Renal cortical epithelial cell (primary cell): ENCODE measurements at regions not wholly inside any gene's neighbourhood (a gene's known extent, or its start where the extent isn't known, plus 50 kb on each side); places are given as distances from the start of the nearest gene placed in this dataset.

Experiments
- DNase-seq: peaks from one replicate; pipeline ENCODE4 v3.0.0-alpha.2; 2011; ENCODE audit warnings: low read depth

- DNase-seq, result peak; percentile 47
Measured at GRCh38 chr2:208545403-208546042, 138.9 kb downstream of the PTH2R start.

GRCh38 chr2:208546107-208546506, 139.5 kb downstream of the PTH2R start:
- DNase-seq, result no peak

- peak; percentile 53 for DNase-seq
Measured at GRCh38 chr2:208546860-208547650, 140.5 kb downstream of the PTH2R start.

DNA sequence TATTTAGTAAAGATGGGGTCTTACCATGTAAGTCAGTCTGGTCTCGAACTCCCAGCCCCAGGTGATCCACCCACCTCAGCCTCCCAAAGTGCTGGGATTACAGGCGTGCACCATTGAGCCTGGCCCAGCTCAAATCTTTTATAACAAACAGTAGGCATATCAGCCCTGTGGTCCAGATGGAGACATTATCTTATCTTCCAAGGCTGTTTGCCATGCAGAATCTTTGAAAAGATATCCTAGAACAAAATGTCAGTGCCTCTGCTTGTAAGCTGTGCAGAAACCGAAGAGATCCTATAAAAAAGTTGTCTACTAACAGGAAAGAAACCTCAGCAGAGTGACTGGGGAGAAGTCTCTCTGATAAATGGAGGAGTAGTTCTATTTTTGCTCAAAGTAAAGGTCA, 142.1 kb downstream of the PTH2R start:
- no peak for DNase-seq

DNA sequence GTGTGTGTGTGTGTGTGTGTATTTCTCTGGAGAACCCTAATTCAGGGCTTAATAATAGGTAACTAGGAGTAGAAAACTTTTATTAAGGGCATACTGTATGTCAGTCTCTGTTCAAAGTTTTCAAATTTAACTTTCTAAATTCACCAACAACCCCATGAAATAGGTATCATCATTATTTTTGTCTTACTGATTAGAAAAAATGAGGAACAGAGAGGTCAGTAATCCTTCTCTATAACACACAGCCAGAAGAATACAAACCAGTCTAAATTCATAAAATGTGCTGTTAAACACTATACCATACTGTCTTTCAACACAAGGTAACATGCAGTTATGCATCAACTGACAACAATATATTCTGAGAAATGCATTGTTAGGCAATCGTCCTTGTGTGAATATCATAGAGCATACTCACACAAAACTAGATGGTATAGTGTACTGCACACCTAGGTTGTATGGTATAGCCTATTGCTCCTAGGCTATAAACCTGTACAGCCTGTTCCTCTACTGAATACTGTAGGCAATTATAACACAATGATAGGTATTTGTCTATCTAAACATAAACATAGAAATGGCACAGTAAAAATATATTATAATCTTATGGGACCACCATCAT, 143.1 kb downstream of the PTH2R start:
- no peak for DNase-seq

DNA sequence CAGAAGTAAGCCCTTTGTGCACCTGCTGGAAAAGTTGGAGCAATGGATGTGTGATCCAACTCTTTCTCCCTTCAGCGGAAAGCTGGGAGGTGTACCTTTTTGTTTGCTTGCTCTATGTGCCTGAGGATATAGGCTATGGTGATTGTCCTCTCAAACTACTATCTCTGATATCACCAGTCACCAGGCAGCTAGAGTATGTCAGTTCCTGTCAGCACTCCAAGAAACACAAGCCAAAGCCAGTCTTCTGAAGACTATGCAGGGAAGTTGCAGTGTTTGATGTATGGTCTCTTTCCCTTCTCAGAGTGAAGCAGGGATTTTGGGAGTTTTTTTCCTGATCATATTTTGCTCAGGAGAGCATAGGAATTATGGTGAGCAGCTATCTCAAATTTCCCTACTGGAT, 146.4 kb downstream of the PTH2R start:
- DNase-seq, result no peak

DNA sequence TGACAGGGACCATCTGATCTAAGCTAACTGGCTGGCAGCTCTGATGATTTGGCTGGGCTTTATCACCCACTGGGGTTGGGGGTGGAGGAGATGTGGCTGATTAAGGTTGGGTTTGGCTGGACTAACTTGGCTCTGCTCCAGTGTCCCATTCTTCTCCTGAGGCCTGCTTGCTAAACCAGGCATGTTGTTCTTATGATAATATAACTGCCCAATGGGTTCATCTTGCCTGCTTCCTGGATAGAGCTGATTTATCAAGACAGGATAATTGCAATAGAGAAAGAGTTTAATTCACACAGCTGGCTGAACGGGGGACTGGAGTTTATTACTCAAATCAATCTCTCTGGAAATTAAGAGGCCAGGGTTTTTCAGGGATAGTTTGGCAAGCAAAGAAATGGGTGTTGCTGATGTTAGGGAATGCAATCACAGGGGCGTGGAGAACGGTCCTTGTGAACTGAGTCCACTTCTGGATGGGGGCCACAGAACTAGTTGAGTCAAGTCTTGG, 150.4 kb downstream of the PTH2R start:
- DNase-seq, result peak; percentile 36

- no peak for DNase-seq
Measured at GRCh38 chr2:208565690-208566416, 159.3 kb downstream of the PTH2R start.

- DNase-seq, result no peak
Measured at GRCh38 chr2:208568203-208568602, 161.6 kb downstream of the PTH2R start.

- DNase-seq, result no peak
Measured at GRCh38 chr2:208570066-208570465, 163.5 kb downstream of the PTH2R start.

GRCh38 chr2:208570851-208571763, 164.5 kb downstream of the PTH2R start:
- DNase-seq, result no peak

- DNase-seq, result no peak
Measured at GRCh38 chr2:208571764-208572131, 165.2 kb downstream of the PTH2R start.

DNA sequence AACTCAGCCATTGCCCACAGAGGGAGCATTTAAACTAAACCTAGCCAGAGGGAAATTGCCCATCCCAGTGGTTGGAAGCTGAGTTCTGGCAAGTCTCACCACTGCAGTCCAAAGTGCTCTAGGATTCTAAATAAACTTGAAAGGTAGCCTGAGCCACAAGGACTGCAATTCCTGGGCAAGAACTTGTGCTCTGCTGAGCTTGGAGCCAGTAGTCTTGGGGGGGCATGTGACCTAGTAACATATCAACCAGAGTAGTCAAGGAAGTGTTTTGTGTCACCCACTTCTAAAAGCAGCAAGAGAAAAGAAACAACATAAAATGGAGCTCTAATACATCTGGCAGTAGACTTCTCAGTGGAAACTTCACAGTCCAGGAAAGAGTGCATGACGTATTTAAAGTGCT, 167.0 kb downstream of the PTH2R start:
- peak; percentile 72 for DNase-seq

GRCh38 chr2:208579678-208580077, 173.1 kb downstream of the PTH2R start:
- DNase-seq, result no peak

GRCh38 chr2:208584378-208584985, 177.9 kb downstream of the PTH2R start:
- DNase-seq, result no peak

GRCh38 chr2:208586516-208586915, 179.9 kb downstream of the PTH2R start:
- DNase-seq, result no peak

DNA sequence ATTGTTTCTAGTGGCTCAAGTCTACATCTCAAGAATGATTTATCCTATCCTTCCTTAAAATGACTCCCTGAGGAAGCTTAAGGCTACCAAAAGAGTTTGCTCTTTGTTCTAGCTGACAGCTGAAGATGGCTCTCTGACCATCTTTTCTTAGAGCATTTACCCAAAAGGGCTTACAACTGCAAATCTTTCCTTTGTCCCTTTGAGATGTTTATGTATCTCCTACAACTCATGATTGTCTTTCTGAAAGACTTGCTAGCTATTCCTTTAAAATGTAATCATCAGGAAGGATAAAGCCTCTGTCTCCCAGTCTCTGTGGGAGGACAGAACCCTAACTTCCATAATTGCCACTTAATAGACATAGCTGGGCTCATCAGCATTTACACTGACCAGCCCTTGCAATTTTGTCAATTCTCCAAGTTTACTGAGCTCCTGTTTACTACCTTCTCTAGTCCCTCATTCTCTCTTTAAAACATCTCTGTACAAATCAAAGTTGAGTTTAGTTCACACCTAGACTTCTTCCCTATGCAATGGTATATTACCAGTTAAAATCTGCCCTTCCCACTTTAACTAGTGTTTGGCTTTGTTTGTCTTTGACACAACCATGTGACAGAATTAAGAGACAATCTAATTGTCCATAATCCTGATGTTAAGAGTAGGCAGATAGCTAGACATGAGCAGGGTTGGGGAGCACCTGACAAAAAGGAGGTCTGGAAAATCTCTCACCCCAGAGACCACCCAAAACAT, 188.2 kb downstream of the PTH2R start:
- no peak for DNase-seq

DNA sequence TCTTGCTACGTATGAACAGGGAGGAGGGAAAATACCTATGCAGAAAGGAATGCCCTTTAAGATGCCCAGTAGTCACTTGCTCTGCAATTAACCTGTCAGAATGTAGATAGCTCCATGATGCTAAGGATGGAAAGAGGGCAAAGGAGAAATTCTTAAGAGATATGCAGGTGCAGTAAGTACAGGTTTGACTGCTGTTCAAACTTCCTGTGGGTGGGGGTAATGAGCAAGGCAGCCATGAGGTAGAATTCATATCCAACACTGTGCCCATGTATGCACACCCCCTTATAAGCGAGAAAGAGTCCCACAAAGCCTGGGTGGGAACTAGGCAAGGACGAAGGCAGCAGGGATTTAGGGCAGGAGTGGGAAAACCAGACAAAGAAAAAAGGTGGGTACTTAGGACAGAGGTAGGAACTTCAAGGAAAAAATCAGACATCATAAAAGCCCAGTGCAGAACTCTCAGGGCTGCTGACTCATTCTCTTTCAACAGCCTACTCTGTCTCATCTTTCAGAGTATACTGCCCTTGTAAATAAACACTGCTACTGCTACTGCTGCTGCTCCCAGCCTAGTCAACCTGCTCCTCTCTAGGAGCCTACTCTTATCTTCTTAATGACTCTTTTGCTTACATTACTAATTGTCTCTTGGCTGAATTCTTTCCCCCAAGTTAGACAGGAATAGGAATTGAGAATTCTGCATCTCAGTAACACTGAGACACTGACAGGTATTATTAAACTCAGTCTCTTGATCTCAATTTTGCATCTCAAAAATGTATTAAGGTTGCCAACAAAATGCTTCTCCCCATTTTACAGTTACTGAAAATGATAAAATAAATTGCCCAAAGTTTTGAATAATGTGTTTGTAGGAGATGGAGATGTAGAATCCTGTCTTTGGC, 189.0 kb downstream of the PTH2R start:
- DNase-seq, result peak; percentile 85

DNA sequence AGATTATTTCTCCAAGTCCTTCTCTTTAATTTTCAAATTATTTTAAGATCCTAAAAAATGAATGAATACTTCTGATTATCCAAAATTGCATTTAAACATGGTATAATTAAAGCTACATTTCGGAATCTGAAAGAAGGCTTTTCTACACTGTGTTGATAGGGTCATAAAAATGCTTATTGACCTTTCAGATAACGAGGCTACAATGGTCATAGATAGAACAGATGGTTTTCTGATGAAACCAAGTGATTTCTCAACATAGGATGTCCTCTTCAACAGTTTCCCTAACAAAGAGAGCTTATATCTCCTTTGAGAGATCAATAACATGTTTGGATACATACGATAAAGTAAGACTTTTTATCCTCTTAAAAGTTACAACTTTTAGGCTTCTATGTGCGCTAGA, 201.1 kb downstream of the PTH2R start:
- no peak for DNase-seq
